ENCODE measurements at regions not wholly inside any gene's neighbourhood (a gene's known extent, or its start where the extent isn't known, plus 50 kb on each side); places are given as distances from the start of the nearest gene placed in this dataset.

GRCh38 chr1:116836099-116836498, 73.6 kb upstream of the PTGFRN start:
- TF ChIP-seq POLR2AphosphoS5 (IDR thresholded peaks at IDR 0.05) = no peak
- TF ChIP-seq CTCF (IDR thresholded peaks at IDR 0.05) = no peak
